Lower lobe of right lung (tissue), 2 donors: ENCODE measurements at regions not wholly inside any gene's neighbourhood (a gene's known extent, or its start where the extent isn't known, plus 50 kb on each side); places are given as distances from the start of the nearest gene placed in this dataset.

Source experiments
- ATAC-seq, 2 donors: fragments of 200-7000 bp; cut with Tn5 transposase; one replicate each; pipeline ENCODE4 v1.9.1; 2020 to 2022; ENCODE audit warnings: mild to moderate bottlenecking in 2 of 2, moderate library complexity in 2 of 2
- DNase-seq: peaks from one replicate; pipeline ENCODE4 v3.0.0-alpha.2; 2020
- H3K27ac ChIP-seq: fragments of 200-600 bp; one replicate; pipeline ENCODE4 v1.8.0; 2022
- H3K27me3 ChIP-seq: fragments of 200-600 bp; one replicate; pipeline ENCODE4 v1.8.0; 2022; ENCODE audit warnings: low read depth
- H3K36me3 ChIP-seq: fragments of 200-600 bp; one replicate; pipeline ENCODE4 v1.8.0; 2022; ENCODE audit warnings: mild to moderate bottlenecking
- H3K4me1 ChIP-seq: fragments of 200-600 bp; one replicate; pipeline ENCODE4 v1.8.0; 2022
- H3K4me3 ChIP-seq: fragments of 200-600 bp; one replicate; pipeline ENCODE4 v1.8.0; 2022; ENCODE audit warnings: mild to moderate bottlenecking
- H3K9me3 ChIP-seq: fragments of 200-600 bp; one replicate; pipeline ENCODE4 v1.8.0; 2022
- CTCF ChIP-seq: fragments of 200-600 bp; IDR thresholded peaks from one replicate; pipeline ENCODE4 v1.8.0; 2022; ENCODE audit warnings: antibody characterized with exemption, mild to moderate bottlenecking
- intact Hi-C: fragments of 100-400 bp; cut with DNase I; formaldehyde crosslinking; loops from one replicate; pipeline ENCODE4 v1.11.0; 2022
- donor health status: DM: no; HTN: yes; CAD: no; lungs with severe emphysema.

- DNase-seq: no peak
- no peak for TF ChIP-seq CTCF
- intact Hi-C loops: no loop called here
These were observed 100.2 kb upstream of the PGRMC2 start for GRCh38 chr4:128387600-128388351.

GRCh38 chr4:128386761-128387599 lies 99.4 kb upstream of the PGRMC2 start:
- no peaks in the 10 kb centered on the region for H3K27me3 ChIP-seq
- no peaks in the 10 kb centered on the region for H3K9me3 ChIP-seq
- TF ChIP-seq CTCF: no peak
- ATAC-seq (peak; percentile 87 to 91), DNase-seq (peak; percentile 75)
- peak overlapping the region; percentile 15 for H3K4me3 ChIP-seq
- no peaks in the 10 kb centered on the region for H3K36me3 ChIP-seq
- peaks cover 18% of the 10 kb centered on the region for H3K4me1 ChIP-seq
- H3K27ac ChIP-seq: peak overlapping the region; percentile 69
- intact Hi-C loops: no loop called here

More at GRCh38 chr4:128387600-128388351, 100.2 kb upstream of the PGRMC2 start:
- Histone ChIP-seq H3K36me3 (no peaks in the 10 kb centered on the region), H3K4me1 (peaks cover 18% of the 10 kb centered on the region), H3K4me3 (no peak overlapping the region), H3K9me3 (no peaks in the 10 kb centered on the region), H3K27ac (peak overlapping the region; percentile 69), H3K27me3 (no peaks in the 10 kb centered on the region)
- no peak for ATAC-seq

GRCh38 chr4:128385683-128386304 lies 98.2 kb upstream of the PGRMC2 start:
- Histone ChIP-seq H3K27ac (peak overlapping the region; percentile 69), H3K4me3 (no peak overlapping the region), H3K9me3 (no peaks in the 10 kb centered on the region), H3K27me3 (no peaks in the 10 kb centered on the region), H3K4me1 (peaks cover 18% of the 10 kb centered on the region), H3K36me3 (no peaks in the 10 kb centered on the region)
- ATAC-seq: peak; percentile 60 to 62
- intact Hi-C loops: no loop called here
- TF ChIP-seq CTCF: no peak
- DNase-seq: no peak

- DNase-seq (no peak), ATAC-seq (no peak)
- Histone ChIP-seq H3K36me3 (no peaks in the 10 kb centered on the region), H3K4me3 (no peak overlapping the region), H3K27ac (peak overlapping the region; percentile 69), H3K4me1 (peaks cover 18% of the 10 kb centered on the region), H3K9me3 (no peaks in the 10 kb centered on the region), H3K27me3 (no peaks in the 10 kb centered on the region)
- TF ChIP-seq CTCF: no peak
- intact Hi-C loops: no loop called here
These were observed 97.4 kb upstream of the PGRMC2 start for GRCh38 chr4:128384765-128385598.

GRCh38 chr4:128384091-128384520 lies 96.5 kb upstream of the PGRMC2 start:
- Histone ChIP-seq H3K36me3 (no peaks in the 10 kb centered on the region), H3K4me1 (peaks cover 18% of the 10 kb centered on the region), H3K4me3 (no peak overlapping the region), H3K27ac (peak overlapping the region; percentile 5), H3K27me3 (no peaks in the 10 kb centered on the region), H3K9me3 (no peaks in the 10 kb centered on the region)
- no peak for DNase-seq
- TF ChIP-seq CTCF: no peak
- no peak for ATAC-seq
- intact Hi-C loops: no loop called here
